GM12874 (cell line): ENCODE measurements at regions not wholly inside any gene's neighbourhood (a gene's known extent, or its start where the extent isn't known, plus 50 kb on each side); places are given as distances from the start of the nearest gene placed in this dataset.
A peak's percentile ranks its signal among the peaks of the same experiment; 100 is the strongest.

ENCODE experiments used
- CTCF ChIP-seq: IDR thresholded peaks from 2 replicates; pipeline ENCODE4 v1.5.1; 2011; ENCODE audit warnings: low read depth, mild to moderate bottlenecking, control low read depth, low read length, moderate library complexity; ENCODE audit not compliant: insufficient read depth

GRCh38 chr15:70589221-70589620, 174.1 kb downstream of the UACA start:
- no peak for TF ChIP-seq CTCF

GRCh38 chr15:70588613-70589012, 174.7 kb downstream of the UACA start:
- TF ChIP-seq CTCF, result no peak

- TF ChIP-seq CTCF, result no peak
Measured at GRCh38 chr15:70587896-70588567, 175.3 kb downstream of the UACA start.

- TF ChIP-seq CTCF, result no peak
Measured at GRCh38 chr15:70586241-70586640, 177.1 kb downstream of the UACA start.

- no peak for TF ChIP-seq CTCF
Measured at GRCh38 chr15:70585707-70586034, 177.7 kb downstream of the UACA start.

GRCh38 chr15:70584838-70585706, 178.3 kb downstream of the UACA start:
- TF ChIP-seq CTCF, result 0 out of 2 replicates have a peak, but pooled peaks have one; percentile 33

GRCh38 chr15:70584441-70584837, 178.9 kb downstream of the UACA start:
- no peak for TF ChIP-seq CTCF
